ENCODE measurements at regions not wholly inside any gene's neighbourhood (a gene's known extent, or its start where the extent isn't known, plus 50 kb on each side); places are given as distances from the start of the nearest gene placed in this dataset.

DNA sequence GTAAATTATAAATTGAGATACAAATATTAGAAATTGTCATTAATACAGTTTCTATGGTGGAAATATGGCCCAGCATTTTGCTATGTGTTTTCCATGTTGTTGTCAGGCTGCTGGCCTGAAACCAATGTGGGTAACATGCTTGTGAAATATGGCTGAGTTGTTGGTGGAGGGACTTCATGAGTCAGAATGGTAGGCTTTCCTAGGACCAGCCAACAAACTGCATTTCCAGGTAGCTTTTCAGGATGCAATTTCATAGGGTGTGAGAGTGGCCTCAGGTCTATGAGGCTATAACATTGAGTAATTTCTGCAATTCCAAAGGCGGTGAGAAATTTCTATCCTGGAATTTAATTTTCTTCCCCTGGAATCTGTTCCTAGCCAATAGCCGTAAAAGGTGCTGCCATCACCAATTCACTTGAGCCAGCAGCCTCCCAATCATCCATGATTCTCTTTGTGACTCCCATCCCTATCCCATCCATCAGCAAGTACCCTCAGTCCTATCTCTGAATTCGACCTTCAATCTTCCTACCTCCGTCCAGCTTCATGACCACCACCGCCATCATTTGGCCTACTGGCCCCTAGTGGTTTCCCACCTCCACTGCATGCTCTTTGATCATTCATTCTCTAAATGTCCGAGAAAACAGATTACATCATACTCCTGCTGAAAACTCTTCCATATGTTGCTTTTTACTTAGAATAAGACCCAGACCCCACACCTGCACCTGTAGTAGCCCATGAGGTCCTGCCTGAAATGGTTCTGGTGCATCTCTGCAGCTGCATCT is 276.6 kb upstream of the CFAP20DC start:
- DNase-seq, result no peak

DNA sequence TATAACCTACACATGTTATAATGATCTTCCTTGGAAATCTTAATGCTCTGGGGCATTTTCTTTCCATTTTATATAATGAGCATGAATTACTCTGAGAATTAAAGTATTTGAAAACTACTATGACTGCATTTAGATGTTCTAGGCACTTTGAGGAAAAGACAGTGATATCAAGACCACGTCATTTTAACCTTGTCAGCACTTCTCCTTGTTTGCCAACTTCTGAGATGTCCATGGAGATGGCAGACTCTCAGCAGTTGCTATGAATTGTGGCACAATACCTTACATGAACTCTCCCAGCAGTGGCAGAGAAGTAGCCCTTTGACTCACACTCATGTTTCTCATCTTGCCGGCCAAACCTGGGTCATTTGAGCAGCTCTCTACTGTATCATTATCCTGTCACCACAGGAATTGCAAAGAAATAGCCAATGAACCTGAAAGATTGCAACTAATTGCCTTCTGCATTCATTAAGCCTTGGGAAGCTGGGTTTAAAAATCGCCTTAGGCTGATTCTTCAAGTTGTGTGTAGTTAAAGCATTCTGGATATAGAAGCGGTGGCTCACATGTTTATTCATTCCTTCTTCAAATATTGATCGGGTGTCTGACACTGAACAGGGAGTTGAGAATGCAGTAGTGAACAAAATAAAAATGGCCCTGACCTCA is 272.2 kb upstream of the CFAP20DC start:
- DNase-seq, result no peak

DNA sequence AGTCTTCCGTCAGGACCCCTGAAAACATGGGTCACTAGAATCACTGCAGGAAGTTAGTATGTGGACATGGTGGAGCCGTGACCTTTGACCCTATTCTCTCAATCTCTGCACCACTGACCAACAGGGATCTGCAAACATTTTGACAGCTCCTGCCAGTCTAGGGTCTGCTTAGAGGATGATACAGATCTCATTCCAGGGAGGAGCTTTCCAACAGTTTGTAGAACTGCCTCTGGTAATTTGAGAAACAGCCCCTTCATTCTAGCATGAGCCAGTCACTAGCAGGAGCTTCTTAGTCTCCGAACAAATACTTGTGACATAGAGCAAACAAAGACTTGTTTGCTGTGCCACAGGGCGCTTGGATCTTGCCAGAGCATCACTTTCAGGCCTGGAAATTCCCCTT is 270.3 kb upstream of the CFAP20DC start:
- no peak for DNase-seq

DNA sequence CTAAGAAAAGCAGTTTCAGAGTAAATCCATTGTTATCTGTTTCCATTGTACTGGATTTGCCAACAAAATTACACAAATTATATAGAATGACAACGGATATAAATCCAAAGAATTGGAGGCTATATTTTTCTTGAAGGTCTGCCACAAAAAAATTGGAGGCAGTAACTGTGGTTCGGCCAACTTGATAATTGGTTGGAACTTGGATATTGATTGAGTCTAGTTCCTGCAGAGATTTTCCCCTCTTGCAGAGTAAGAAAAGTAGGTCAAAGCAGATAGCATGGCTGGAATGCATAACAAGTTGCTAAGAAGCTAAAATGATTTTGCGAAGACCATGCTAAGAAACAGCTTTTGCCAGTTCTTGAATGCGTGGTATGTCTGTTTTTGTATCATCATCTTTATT is 269.6 kb upstream of the CFAP20DC start:
- DNase-seq, result no peak

DNA sequence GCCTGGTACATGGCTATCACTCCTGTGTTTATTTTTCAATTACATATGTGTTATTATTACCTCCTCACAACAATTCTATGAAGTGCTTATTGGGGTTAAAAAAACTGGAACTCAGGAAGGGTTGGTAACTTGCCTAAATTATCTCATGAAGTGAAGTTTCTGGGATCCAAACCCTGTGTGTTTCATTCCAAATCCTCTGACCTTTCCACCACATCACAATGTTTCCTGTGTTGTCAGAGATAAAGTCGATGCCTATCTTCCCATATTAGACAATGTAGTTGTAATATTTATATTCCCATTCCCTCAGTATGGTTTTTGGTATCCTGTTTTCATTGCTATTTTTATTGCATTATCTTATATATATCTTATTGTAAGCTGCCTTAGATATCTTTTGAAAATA is 269.1 kb upstream of the CFAP20DC start:
- no peak for DNase-seq

DNA sequence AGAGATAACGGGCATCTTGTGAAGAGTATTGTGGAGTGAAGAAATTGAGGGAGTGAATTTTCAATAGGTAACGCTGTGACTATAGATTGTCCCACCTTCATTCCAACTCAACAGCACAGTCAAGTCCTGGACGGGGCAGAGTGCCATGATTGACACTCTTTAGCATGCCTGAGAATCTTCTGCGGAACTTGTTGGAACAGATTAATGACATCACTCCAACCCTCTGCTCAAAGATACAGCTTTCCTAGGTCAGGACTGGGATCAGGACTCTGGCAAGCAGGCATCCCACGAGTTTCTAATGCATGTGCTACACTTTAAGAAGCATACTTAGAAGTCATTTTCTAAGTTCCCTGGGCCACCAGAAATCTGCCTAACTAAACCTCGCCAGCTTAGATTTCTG is 267.6 kb upstream of the CFAP20DC start:
- DNase-seq, result no peak

DNA sequence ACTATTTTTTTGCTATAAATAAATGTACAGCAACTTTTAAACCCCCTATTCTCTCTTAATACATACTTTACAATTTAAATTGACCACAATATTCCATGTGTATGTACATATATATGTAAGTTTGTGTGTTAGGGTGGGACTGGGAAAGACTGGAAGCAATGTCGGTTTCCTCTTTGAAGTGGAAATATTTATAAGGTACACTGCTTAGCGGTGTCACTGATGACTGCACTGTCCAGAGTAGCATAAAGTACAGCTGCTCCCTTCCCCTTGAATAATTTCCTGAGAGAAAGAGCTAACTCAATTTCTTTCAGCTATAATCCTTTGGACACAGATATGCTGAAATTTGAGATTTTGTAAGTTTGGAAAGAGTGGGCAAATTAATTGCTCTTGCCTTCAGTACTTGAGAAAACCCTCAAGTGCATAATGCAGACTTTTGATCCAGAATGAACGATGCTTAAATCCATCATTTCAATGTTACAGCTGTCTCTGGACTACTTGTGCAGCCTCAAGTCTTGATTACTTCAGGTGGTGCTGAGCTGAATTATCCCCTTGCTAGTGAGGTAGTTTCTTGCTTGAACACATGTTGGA is 267.0 kb upstream of the CFAP20DC start:
- DNase-seq, result no peak

DNA sequence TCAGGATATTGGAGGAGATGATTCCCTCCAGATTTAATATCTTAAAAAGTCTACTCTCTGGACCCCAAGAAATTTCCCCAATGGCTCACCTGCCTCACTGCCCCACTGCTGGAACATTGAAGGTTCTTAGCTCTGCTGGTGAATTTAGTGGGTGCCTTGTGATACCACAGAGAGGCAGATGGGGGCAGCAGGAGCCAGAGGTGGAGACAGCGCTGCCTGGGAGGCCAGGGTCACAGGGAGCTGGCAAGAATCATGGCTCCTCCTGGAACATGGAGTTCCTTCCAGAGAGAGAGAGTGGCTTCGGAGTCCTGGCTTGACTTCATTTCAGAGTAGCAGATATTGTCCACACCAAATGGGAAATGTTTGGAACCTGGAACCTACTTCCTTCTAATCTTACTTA is 263.5 kb upstream of the CFAP20DC start:
- DNase-seq, result peak; percentile 80

DNA sequence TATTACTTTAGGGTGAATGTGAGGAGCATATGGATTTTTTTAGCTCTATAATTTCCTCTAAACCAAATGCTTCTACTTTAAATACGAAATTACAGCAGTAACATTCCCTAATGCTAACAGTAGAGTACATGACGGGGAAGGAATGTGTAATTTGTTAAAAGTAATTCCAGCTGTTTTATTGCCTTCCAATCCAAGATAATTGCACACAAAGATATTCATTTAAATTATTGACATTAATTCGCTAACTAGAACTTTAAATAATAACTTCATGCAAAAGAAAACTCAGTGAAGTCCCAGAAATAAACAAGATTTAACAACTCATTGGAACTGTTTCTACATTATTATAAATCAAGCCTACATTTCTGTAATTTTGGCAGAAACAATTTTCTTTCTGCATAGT is 261.4 kb upstream of the CFAP20DC start:
- DNase-seq, result no peak

DNA sequence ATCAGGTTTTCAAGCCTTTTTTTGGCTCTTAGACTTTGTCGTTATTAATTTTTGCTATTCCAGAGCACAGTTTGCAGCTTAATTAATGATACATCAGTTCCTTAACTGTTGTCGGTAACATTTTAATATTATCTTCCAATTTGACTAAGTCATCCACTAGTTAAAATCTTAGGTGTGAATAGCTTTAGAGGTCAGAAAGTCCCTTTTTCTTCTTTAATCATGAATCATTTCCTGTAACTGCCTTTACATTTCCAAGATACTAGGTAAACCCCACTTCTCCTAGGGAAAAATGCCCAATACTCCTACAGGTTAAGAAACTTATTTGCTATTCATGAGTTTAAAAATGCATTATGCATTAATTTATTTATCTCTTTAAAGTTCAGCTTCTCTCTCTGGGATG is 260.9 kb upstream of the CFAP20DC start:
- DNase-seq, result no peak

DNA sequence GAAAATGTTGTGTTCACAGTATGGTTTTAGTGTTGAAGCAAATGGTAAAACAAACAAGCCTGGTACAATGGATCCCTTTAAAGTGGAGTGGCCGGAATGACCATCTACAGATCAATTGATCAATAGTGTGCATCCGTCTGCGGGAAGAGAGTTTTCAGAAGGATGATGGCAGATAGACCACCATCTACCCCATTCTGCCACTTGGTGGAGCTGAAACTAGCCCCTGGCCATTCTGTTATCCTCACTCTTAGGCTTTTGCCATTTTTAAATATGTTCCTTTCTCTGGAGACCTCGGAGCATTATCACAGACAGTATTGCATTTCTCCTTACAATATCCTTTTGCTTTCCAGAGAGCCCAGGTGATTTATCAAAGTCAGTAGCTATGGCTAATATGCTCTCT is 258.9 kb upstream of the CFAP20DC start:
- no peak for DNase-seq

DNA sequence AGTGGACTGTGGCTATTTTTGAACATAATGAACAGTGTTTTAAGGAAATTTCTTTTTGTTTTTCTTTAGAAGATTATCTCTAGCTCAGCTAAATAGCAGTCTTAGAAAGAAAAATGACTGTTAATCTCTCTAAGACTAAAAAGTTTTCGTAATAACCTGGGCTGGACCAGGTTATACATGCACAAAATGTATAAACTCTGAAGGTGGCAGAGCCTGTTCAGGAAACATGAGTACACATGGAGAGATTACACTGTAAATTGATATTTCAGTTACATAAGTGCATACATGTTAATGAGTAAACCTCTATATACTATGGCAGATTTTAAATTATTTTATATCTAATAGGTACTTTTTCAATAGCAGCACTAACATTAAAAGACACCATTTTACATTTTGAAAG is 258.2 kb upstream of the CFAP20DC start:
- no peak for DNase-seq

DNA sequence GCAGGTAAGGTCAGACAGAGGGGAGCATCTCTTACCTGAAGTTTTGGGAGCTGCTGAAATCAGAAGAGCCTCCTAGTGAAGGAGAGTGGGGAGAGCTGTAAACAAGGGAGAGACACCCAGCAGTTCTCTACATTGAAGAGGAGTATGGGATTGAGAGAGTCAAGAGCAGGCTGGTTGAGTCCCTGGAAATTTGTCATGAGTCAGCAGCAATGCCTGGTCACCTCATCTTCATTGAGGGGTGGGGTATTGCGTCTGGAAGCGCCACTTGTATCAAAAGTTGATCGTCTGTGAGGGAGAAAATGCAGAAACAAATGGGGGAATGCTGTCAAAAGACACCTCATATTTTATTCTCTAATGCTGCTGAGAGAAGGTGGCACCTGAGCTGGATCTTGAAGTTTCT is 256.6 kb upstream of the CFAP20DC start:
- no peak for DNase-seq

DNA sequence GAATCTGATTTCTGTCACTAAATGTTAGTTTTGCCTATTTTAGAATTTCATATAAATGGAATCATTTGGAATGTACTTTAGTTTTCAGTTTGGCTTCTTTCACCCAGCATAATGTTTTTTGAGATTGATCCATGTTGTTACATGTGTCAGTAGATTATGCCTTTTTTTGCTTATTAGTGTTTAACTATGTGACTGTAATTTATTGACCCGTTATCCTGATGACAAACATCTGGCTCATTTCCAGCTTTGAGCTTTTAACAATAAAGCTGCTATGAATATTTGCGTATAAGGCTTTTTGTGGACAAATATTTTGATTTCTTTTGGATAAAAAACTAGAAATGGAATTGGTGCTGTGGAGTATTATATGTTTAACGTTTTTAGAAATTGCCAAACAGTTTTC is 254.5 kb upstream of the CFAP20DC start:
- no peak for DNase-seq

DNA sequence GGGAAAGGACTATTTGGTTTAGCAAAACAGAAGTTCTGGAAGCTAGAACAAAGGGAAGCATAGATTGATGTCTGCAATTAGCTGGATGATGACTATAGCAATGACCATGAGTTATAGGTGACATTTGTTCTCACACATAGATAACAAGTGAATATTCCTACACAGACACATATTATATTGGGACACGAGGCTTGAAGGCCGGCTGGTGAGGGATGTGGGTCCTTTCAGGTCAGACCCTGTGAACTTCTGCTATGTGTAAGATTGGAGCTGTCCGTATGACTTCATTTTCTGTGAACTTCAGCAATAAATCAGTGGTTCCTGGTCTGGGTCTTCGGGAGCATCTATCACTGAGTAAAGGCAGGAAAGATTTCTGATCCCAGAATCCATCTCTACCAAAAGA is 253.6 kb upstream of the CFAP20DC start:
- DNase-seq, result no peak

DNA sequence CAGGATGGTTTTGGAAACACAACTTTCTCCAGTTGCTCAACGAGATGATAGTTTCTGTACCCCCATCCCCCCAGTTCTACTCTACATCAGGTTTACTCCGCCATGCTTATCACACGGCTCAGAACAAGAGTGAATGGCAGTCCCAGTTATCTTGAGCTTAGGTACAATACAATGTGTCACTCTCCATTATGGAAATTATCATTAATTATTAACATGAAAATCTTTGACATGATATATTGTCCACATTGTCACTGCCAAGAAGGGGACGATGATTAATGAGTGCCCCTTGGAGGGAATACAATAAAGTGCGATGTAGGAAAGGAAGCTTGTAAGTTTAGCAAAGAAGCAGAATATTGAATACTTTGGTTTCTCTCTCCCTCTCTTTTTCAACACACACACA is 252.6 kb upstream of the CFAP20DC start:
- no peak for DNase-seq

DNA sequence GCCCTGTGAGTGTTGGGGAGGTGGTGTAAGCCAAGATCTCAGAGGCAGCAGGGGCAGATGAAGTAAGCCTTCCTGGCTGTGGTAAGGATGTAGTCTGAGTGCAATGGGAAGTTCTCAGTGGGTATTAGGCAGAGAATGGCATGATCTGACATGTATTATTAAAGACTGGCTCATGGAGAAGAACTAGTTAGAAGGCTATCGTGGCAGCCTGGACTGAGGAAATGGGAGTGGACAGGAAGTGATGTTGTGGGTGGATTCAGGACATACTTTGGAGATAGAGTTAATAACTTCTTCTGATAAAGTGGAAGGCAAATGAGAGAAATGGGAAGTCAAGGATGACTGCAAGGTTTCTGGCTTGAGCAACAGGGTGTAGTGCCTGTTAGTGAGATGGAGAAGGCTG is 250.9 kb upstream of the CFAP20DC start:
- DNase-seq, result no peak

DNA sequence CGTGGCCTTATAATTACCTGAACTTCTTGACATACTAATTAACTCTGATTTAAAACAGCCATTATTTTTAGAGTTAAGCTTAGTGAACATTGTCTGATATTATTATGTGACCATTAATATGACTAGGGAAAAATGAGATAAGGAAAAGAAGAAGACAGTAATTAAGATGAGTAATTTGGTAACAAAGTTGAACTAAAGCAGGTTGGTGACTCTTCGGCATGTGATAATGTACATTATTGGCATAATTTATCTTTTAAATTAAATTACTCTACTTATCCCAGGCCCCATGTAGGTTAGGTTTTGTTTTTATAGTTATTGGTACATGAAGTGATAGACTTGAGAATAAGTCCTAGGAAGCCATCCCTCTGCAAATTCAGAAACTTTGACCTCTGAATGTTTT is 249.7 kb upstream of the CFAP20DC start:
- no peak for DNase-seq

DNA sequence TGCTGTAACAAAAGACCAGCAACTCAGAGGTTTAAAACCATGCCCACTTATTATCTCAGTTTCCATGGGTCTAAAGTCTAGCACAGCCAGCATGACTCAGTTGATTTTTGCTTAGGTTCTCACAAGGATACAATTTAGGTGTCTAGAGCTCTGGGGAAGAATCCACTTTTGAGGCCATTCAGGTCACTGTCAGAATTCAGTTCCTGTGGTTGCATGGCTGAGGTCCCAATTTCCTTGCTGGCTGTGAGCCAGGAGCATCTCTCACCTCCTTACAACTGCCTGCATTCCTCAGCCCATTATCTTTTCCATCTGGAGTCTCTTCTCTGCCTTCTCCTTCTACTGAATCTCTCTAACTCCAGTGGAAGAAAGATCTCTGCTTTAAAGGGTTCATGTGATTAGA is 240.5 kb upstream of the CFAP20DC start:
- no peak for DNase-seq

DNA sequence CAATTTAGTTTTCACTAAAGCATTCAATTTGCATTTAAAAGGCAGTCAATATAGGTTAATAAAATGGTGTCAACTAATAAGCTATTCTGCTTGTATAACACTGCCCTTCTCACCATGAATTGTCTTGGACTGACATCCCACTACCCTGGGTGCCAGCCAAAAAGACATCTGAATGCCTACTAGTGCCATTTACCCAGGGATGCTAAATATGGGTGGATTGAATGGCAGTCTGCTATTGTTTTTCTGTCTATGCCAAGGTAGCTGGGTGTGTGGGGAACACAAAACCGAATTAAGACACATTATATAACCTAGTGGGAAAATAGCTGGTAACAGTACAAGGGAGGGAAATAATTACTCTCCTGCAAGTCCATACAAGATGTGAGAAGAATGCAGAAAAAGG is 240.0 kb upstream of the CFAP20DC start:
- no peak for DNase-seq

DNA sequence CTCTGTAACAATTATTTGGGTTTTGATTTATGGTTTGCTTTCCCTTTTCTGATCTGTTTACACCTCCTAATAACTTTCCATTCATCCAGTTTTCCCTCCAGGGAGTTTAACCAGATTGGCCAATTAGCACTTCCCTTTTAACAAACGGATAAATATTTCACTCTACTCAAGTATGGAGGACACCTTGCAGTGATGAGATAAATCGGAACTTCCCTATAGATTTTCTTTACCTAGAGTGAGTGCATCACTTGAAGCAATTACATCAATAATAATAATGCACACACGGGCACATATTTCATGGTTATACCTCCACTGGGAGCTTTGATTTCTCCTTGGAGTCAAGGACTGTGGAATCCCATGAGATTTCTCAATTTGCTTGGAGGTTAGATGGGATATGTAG is 239.1 kb upstream of the CFAP20DC start:
- DNase-seq, result no peak

DNA sequence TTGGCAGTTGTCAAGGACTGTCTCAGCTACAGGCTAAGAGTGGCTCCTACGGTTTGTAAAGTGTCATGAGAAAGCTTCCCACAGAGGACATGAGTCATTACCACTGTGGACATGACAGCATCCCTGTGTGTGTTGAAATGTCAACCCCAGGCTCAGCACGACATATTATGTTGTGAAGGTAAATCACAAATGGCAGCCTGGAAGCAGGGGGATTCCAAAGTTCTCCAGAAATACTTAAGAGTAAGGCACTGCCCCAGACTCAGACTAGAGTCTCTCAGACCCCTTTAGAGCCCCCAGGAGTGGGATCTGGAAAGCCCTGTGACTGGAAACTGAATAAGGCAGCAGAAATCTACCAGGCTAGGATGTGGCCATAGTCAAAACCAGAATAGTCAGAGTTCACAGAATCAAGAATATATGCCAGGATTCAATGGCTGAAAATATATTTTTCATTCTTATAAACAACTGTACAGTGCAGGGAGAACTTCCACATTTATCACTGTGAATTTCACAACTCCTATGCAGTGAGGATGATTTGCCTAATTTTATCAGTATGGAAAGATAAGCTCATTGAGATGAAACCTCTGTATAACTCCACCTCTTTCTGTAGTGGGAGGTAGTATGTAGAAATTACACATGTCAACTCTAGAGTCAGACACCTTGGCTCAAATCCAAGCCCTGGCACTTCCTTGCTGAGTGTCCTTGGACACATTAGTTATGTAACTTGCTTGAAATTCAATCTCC is 237.1 kb upstream of the CFAP20DC start:
- peak; percentile 61 for DNase-seq

DNA sequence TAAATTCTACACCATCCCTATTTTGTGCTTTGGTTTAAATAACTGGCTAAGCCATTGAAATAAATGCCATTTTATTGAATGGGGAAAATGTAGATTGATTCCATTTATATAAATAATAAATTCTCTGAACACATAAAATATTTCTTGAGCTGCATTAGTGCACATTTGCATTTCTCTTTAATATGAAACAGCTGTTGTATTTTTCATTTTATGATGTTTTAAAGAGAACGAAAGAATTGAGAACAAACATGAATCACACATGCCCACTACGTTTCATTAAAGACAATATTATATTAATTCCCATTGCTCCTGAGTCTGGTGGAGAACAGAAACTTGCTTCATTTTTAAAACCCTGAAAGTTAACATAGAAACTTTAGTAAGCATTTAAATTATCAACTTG is 235.7 kb upstream of the CFAP20DC start:
- DNase-seq, result no peak

DNA sequence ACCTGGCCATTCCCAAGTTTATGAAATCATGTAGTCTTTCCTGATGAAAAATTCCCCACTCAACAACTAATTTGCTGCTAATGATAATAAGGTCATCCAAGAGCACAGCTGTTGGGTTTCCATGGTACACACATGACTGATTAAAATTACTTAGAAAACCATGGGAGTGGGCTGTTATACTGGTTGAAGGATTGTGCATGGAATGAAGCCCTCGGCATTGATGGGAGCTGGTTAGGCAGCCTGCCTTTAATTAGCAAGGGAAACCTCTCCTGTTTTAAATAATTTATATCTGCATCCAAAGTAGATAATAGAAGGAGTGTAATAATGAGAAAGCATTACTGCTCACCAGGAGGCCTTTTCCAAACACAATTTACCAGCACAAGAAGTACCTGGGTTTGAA is 235.1 kb upstream of the CFAP20DC start:
- DNase-seq, result no peak

All from activated CD8-positive, alpha-beta memory T cell treated with anti-CD3 and anti-CD28 coated beads for 24 hours (primary cell).